Gastrocnemius medialis (tissue), 4 donors: ENCODE measurements at regions not wholly inside any gene's neighbourhood (a gene's known extent, or its start where the extent isn't known, plus 50 kb on each side); places are given as distances from the start of the nearest gene placed in this dataset.

Experiments used
- ATAC-seq, 2 donors: fragments of 150-250 bp; one replicate each; pipeline ENCODE4 v1.9.1; 2016
- DNase-seq, 2 donors: peaks; one replicate each; pipeline ENCODE4 v3.0.0-alpha.2; 2019
- H3K27ac ChIP-seq, 4 donors: fragments of 200-600 bp; sonication (generic); 1 replicate in 1 of 4; 2 replicates in 3 of 4; pipeline ENCODE4 v1.5.1; 2016 to 2018; ENCODE audit warnings: mild to moderate bottlenecking in 2 of 4, moderate library complexity in 1 of 4
- H3K27me3 ChIP-seq, 3 donors: fragments of 200-600 bp; sonication (generic) in 2 of 3; 1 replicate in 1 of 3; 2 replicates in 2 of 3; pipeline versions ENCODE4 v1.5.1 to v1.6.0; 2016 to 2019; ENCODE audit warnings: mild to moderate bottlenecking in 1 of 3, moderate library complexity in 1 of 3
- H3K36me3 ChIP-seq, 2 donors: fragments of 200-600 bp; sonication (generic) in 1 of 2; one replicate each; pipeline ENCODE4 v1.5.1; 2017 to 2018
- H3K4me1 ChIP-seq, 2 donors: fragments of 200-600 bp; sonication (generic) in 1 of 2; one replicate each; pipeline ENCODE4 v1.5.1; 2016 to 2017; ENCODE audit warnings: mild to moderate bottlenecking in 2 of 2
- H3K4me3 ChIP-seq, 4 donors: fragments of 200-600 bp; sonication (generic) in 3 of 4; 1 replicate in 1 of 4; 2 replicates in 3 of 4; pipeline ENCODE4 v1.5.1; 2016 to 2019; ENCODE audit warnings: mild to moderate bottlenecking in 2 of 4
- H3K9me3 ChIP-seq, 3 donors: fragments of 200-600 bp; sonication (generic) in 2 of 3; 1 replicate in 1 of 3; 2 replicates in 2 of 3; pipeline ENCODE4 v1.5.1; 2016 to 2019
- CTCF ChIP-seq, 5 experiments: fragments of 450-650 bp in 3 of 5; fragments of 200-600 bp in 2 of 5; sonication (generic) in 2 of 5; IDR thresholded peaks in 4 of 5; conservative IDR thresholded peaks in 1 of 5; 1 replicate in 4 of 5; 2 replicates in 1 of 5; pipeline ENCODE4 v1.5.1; 2016 to 2019; ENCODE audit warnings: antibody characterized with exemption in 5 of 5, mild to moderate bottlenecking in 3 of 5, moderate library complexity in 3 of 5
- POLR2A ChIP-seq, 2 donors: fragments of 450-650 bp; IDR thresholded peaks; one replicate each; pipeline ENCODE4 v1.6.1; 2017; ENCODE audit warnings: antibody characterized with exemption in 2 of 2, mild to moderate bottlenecking in 2 of 2, moderate library complexity in 2 of 2
- in situ Hi-C, 4 donors: fragments of 200-750 bp; cut with MboI; loops; one replicate each; pipeline versions ENCODE4 v1.15.0 to v1.8.0; 2017; ENCODE audit warnings: low sequenced_read_pairs in 4 of 4
- intact Hi-C: fragments of 100-400 bp; cut with DNase I; formaldehyde crosslinking; loops from one replicate; pipeline ENCODE4 v1.15.1; 2023; ENCODE audit warnings: low total_unique reads

- H3K4me3 ChIP-seq, result no peak overlapping the region
- H3K27me3 ChIP-seq, result no peaks in the 10 kb centered on the region
- DNase-seq (no peak), ATAC-seq (no peak)
- no peaks in the 10 kb centered on the region for H3K9me3 ChIP-seq
- no peak overlapping the region for H3K27ac ChIP-seq
- H3K36me3 ChIP-seq, result no peaks in the 10 kb centered on the region
- no peaks in the 10 kb centered on the region for H3K4me1 ChIP-seq
- TF ChIP-seq CTCF (IDR thresholded peaks at IDR 0.05 in 4 of 5, conservative IDR thresholded peaks at IDR 0.05 in 1 of 5) (no peak), POLR2A (IDR thresholded peaks at IDR 0.05) (no peak)
- intact Hi-C loops, result no loop called here
- in situ Hi-C loops, result no loop called here
Observed at GRCh38 chr7:12456506-12456905, 52.8 kb upstream of the VWDE start.

- in situ Hi-C loops (no loop called here), intact Hi-C loops (no loop called here)
- Histone ChIP-seq H3K27me3 (no peaks in the 10 kb centered on the region), H3K4me3 (no peak overlapping the region), H3K9me3 (no peaks in the 10 kb centered on the region), H3K36me3 (no peaks in the 10 kb centered on the region), H3K27ac (no peak overlapping the region), H3K4me1 (no peaks in the 10 kb centered on the region)
- TF ChIP-seq POLR2A (IDR thresholded peaks at IDR 0.05), result no peak
- TF ChIP-seq CTCF (IDR thresholded peaks at IDR 0.05 in 4 of 5, conservative IDR thresholded peaks at IDR 0.05 in 1 of 5), result peak in 1 of 5 experiments; percentile 9
- DNase-seq (no peak), ATAC-seq (no peak)
Observed at GRCh38 chr7:12458520-12459131, 55.0 kb upstream of the VWDE start.

GRCh38 chr7:12467837-12468236 lies 64.2 kb upstream of the VWDE start:
- DNase-seq (no peak), ATAC-seq (no peak)
- H3K36me3 ChIP-seq, result no peaks in the 10 kb centered on the region
- H3K27ac ChIP-seq, result no peak overlapping the region
- no peaks in the 10 kb centered on the region for H3K9me3 ChIP-seq
- in situ Hi-C loops (no loop called here), intact Hi-C loops (no loop called here)
- no peak for TF ChIP-seq CTCF (IDR thresholded peaks at IDR 0.05 in 4 of 5, conservative IDR thresholded peaks at IDR 0.05 in 1 of 5)
- TF ChIP-seq POLR2A (IDR thresholded peaks at IDR 0.05), result no peak
- H3K27me3 ChIP-seq, result no peaks in the 10 kb centered on the region
- no peak overlapping the region for H3K4me3 ChIP-seq
- no peaks in the 10 kb centered on the region for H3K4me1 ChIP-seq

GRCh38 chr7:12469568-12469967 lies 65.9 kb upstream of the VWDE start:
- TF ChIP-seq POLR2A (IDR thresholded peaks at IDR 0.05), result no peak
- intact Hi-C loops, result no loop called here

GRCh38 chr7:12470930-12471329 lies 67.3 kb upstream of the VWDE start:
- Histone ChIP-seq H3K27me3 (no peaks in the 10 kb centered on the region), H3K27ac (no peak overlapping the region), H3K4me1 (no peaks in the 10 kb centered on the region), H3K36me3 (no peaks in the 10 kb centered on the region), H3K4me3 (no peak overlapping the region), H3K9me3 (no peaks in the 10 kb centered on the region)
- DNase-seq (no peak), ATAC-seq (no peak)
- TF ChIP-seq POLR2A (IDR thresholded peaks at IDR 0.05), result no peak
- TF ChIP-seq CTCF (IDR thresholded peaks at IDR 0.05 in 4 of 5, conservative IDR thresholded peaks at IDR 0.05 in 1 of 5), result no peak
- in situ Hi-C loops, result no loop called here
- intact Hi-C loops, result no loop called here

More at GRCh38 chr7:12469568-12469967, 65.9 kb upstream of the VWDE start:
- ATAC-seq, result no peak
- no peaks in the 10 kb centered on the region for H3K9me3 ChIP-seq
- no peaks in the 10 kb centered on the region for H3K4me1 ChIP-seq
- no peak for DNase-seq
- no peak overlapping the region for H3K27ac ChIP-seq
- no peaks in the 10 kb centered on the region for H3K36me3 ChIP-seq
- H3K4me3 ChIP-seq, result no peak overlapping the region
- H3K27me3 ChIP-seq, result no peaks in the 10 kb centered on the region
- in situ Hi-C loops, result no loop called here
